ENCODE measurements at regions not wholly inside any gene's neighbourhood (a gene's known extent, or its start where the extent isn't known, plus 50 kb on each side); places are given as distances from the start of the nearest gene placed in this dataset.

GRCh38 chr1:36584874-36585453 is 102.3 kb upstream of the CSF3R start:
- intact Hi-C loops (cut with micrococcal nuclease) = no loop called here
- Histone ChIP-seq H3K4me1 (ENCODE audit: control insufficient read depth, insufficient read depth, low read length) (no peaks in the 10 kb centered on the region), H3K27ac (ENCODE audit: low read length) (no peak overlapping the region), H3K27me3 (ENCODE audit: control insufficient read depth, insufficient read depth, low read length) (no peaks in the 10 kb centered on the region), H3K4me3 (ENCODE audit: low read length) (no peak overlapping the region), H3K36me3 (ENCODE audit: control insufficient read depth, insufficient read depth, low read length) (no peaks in the 10 kb centered on the region), H3K9me3 (ENCODE audit: control insufficient read depth, insufficient read depth, low read length) (no peaks in the 10 kb centered on the region)
- no peaks in the 10 kb centered on the region for H3K9me3 Mint-ChIP-seq
- peaks cover 25 to 43% of the 10 kb centered on the region in 2 donors for H3K27me3 Mint-ChIP-seq (ENCODE audit: low read depth in 2 of 2)
- WGBS (ENCODE audit: insufficient coverage) = 79% methylated on average over 4 of the region's 6 CpGs
- DNase-seq (no peak), ATAC-seq (no peak)
- H3K4me1 Mint-ChIP-seq = peaks cover 0 to 11% of the 10 kb centered on the region in 2 donors
- H3K27ac Mint-ChIP-seq = no peak overlapping the region
- H3K36me3 Mint-ChIP-seq = no peaks in the 10 kb centered on the region
- no peak overlapping the region for H3K4me3 Mint-ChIP-seq
- TF ChIP-seq, protein P1, sequence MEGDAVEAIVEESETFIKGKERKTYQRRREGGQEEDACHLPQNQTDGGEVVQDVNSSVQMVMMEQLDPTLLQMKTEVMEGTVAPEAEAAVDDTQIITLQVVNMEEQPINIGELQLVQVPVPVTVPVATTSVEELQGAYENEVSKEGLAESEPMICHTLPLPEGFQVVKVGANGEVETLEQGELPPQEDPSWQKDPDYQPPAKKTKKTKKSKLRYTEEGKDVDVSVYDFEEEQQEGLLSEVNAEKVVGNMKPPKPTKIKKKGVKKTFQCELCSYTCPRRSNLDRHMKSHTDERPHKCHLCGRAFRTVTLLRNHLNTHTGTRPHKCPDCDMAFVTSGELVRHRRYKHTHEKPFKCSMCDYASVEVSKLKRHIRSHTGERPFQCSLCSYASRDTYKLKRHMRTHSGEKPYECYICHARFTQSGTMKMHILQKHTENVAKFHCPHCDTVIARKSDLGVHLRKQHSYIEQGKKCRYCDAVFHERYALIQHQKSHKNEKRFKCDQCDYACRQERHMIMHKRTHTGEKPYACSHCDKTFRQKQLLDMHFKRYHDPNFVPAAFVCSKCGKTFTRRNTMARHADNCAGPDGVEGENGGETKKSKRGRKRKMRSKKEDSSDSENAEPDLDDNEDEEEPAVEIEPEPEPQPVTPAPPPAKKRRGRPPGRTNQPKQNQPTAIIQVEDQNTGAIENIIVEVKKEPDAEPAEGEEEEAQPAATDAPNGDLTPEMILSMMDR (IDR thresholded peaks at IDR 0.05) = no peak

GRCh38 chr1:36583980-36584782 is 101.5 kb upstream of the CSF3R start:
- Mint-ChIP-seq H3K4me1 (peaks cover 0 to 11% of the 10 kb centered on the region in 2 donors), H3K27ac (no peak overlapping the region), H3K27me3 (ENCODE audit: low read depth in 2 of 2) (peaks cover 25 to 43% of the 10 kb centered on the region in 2 donors), H3K9me3 (no peaks in the 10 kb centered on the region), H3K4me3 (no peak overlapping the region), H3K36me3 (no peaks in the 10 kb centered on the region)
- TF ChIP-seq, protein P1 (IDR thresholded peaks at IDR 0.05) = no peak
- DNase-seq = no peak
- no peaks in the 10 kb centered on the region for H3K4me1 ChIP-seq (ENCODE audit: control insufficient read depth, insufficient read depth, low read length)
- no peak overlapping the region for H3K27ac ChIP-seq (ENCODE audit: low read length)
- 85% methylated on average over 20 of the region's 21 CpGs for WGBS (ENCODE audit: insufficient coverage)
- intact Hi-C loops (cut with micrococcal nuclease) = no loop called here
- no peaks in the 10 kb centered on the region for H3K27me3 ChIP-seq (ENCODE audit: control insufficient read depth, insufficient read depth, low read length)
- no peaks in the 10 kb centered on the region for H3K9me3 ChIP-seq (ENCODE audit: control insufficient read depth, insufficient read depth, low read length)
- no peaks in the 10 kb centered on the region for H3K36me3 ChIP-seq (ENCODE audit: control insufficient read depth, insufficient read depth, low read length)
- no peak overlapping the region for H3K4me3 ChIP-seq (ENCODE audit: low read length)
- ATAC-seq = no peak

DNA sequence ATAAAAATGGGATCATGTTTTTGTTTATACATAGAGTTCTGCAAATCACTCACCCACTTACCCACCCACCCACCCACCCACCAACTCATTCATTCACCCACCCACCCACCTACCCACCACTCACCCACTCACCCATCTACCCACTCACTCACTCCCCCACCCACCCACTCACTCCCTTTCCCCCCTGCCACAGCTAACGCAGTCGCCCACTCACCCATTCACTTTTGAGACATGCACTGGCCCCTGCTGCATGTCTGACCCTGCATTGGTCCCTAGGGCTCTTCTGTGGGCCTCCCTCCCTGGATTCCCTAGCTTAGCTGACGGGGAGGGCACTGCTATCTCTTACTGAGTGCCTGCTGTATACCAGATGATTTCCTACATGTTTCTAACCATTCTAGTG is 100.4 kb upstream of the CSF3R start:
- TF ChIP-seq, protein P1 (IDR thresholded peaks at IDR 0.05) = no peak
- Mint-ChIP-seq H3K36me3 (no peaks in the 10 kb centered on the region), H3K4me3 (no peak overlapping the region), H3K4me1 (peaks cover 0 to 11% of the 10 kb centered on the region in 2 donors), H3K27ac (no peak overlapping the region), H3K9me3 (no peaks in the 10 kb centered on the region), H3K27me3 (ENCODE audit: low read depth in 2 of 2) (peaks cover 25 to 43% of the 10 kb centered on the region in 2 donors)
- H3K4me1 ChIP-seq (ENCODE audit: control insufficient read depth, insufficient read depth, low read length) = no peaks in the 10 kb centered on the region
- H3K27me3 ChIP-seq (ENCODE audit: control insufficient read depth, insufficient read depth, low read length) = no peaks in the 10 kb centered on the region
- DNase-seq = no peak
- no peaks in the 10 kb centered on the region for H3K36me3 ChIP-seq (ENCODE audit: control insufficient read depth, insufficient read depth, low read length)
- H3K27ac ChIP-seq (ENCODE audit: low read length) = no peak overlapping the region
- 77% methylated on average over 3 of the region's 3 CpGs for WGBS (ENCODE audit: insufficient coverage)
- ATAC-seq = no peak
- no peaks in the 10 kb centered on the region for H3K9me3 ChIP-seq (ENCODE audit: control insufficient read depth, insufficient read depth, low read length)
- no peak overlapping the region for H3K4me3 ChIP-seq (ENCODE audit: low read length)
- intact Hi-C loops (cut with micrococcal nuclease) = no loop called here

All from natural killer cell (primary cell).